Activated naive CD4-positive, alpha-beta T cell treated with anti-CD3 and anti-CD28 coated beads, Interleukin-2, amount 50 U/mL, for 24 hours (primary cell): ENCODE measurements at regions not wholly inside any gene's neighbourhood (a gene's known extent, or its start where the extent isn't known, plus 50 kb on each side); places are given as distances from the start of the nearest gene placed in this dataset.
A peak's percentile ranks its signal among the peaks of the same experiment; 100 is the strongest.

Experiments used
- H3K27ac Mint-ChIP-seq: one replicate; pipeline ENCODE4 v1.8.0; 2021; ENCODE audit warnings: mild to moderate bottlenecking, mixed read lengths
- H3K27me3 Mint-ChIP-seq: one replicate; pipeline ENCODE4 v1.8.0; 2021; ENCODE audit warnings: mixed read lengths
- H3K36me3 Mint-ChIP-seq: one replicate; pipeline ENCODE4 v1.8.0; 2021; ENCODE audit warnings: mixed read lengths
- H3K4me1 Mint-ChIP-seq: one replicate; pipeline ENCODE4 v1.8.0; 2021; ENCODE audit warnings: mixed read lengths
- H3K4me3 Mint-ChIP-seq: one replicate; pipeline ENCODE4 v1.8.0; 2021; ENCODE audit warnings: mild to moderate bottlenecking, mixed read lengths
- H3K9me3 Mint-ChIP-seq: one replicate; pipeline ENCODE4 v1.8.0; 2021; ENCODE audit warnings: mixed read lengths

DNA sequence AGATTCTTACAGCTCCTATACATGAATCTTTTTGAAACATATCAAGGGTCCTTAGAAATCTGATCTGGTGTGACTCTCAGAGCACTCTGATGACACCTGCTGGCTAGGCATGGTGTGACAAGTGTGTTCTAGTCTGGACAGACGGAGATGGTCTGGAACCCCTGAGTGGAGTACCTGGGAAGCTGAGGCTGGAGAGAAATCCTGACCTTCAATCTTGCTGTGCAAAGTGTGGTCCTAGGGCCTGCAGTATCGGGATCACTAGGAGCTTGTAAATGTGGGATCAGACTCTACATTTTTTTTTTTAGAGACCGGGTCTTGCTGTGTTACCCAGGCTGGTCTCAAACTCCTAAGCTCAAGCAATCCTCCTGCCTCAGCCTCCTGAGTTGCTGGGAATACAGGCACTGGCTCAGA lies 78.6 kb upstream of the SOD1 start:
- no peak overlapping the region for H3K4me3 Mint-ChIP-seq
- H3K27me3 Mint-ChIP-seq: no peaks in the 10 kb centered on the region
- no peak overlapping the region for H3K27ac Mint-ChIP-seq
- H3K4me1 Mint-ChIP-seq: peaks cover 4% of the 10 kb centered on the region
- H3K36me3 Mint-ChIP-seq: no peaks in the 10 kb centered on the region
- no peaks in the 10 kb centered on the region for H3K9me3 Mint-ChIP-seq

DNA sequence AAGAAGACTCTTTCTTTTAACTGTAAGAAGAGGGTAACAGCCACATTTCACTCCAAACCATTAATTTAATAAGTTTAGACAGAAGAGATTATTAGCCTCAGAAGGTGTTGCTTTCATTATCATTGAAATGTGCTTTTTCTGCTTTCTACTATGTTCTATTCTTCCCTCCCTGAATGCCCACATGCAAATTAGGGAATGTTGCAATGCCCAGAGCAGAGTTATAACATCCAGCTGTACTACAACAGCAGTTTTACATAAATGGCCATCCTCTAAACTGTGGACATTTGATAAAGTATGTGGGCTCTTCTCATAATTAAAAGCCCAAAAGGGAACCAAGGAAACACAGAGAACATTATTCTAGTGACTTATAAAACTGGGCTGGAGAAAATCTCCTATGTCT lies 82.2 kb upstream of the SOD1 start:
- H3K9me3 Mint-ChIP-seq: no peaks in the 10 kb centered on the region
- H3K4me1 Mint-ChIP-seq: peaks cover 4% of the 10 kb centered on the region
- H3K27me3 Mint-ChIP-seq: no peaks in the 10 kb centered on the region
- H3K4me3 Mint-ChIP-seq: no peak overlapping the region
- H3K27ac Mint-ChIP-seq: no peak overlapping the region
- H3K36me3 Mint-ChIP-seq: peaks cover 1% of the 10 kb centered on the region

DNA sequence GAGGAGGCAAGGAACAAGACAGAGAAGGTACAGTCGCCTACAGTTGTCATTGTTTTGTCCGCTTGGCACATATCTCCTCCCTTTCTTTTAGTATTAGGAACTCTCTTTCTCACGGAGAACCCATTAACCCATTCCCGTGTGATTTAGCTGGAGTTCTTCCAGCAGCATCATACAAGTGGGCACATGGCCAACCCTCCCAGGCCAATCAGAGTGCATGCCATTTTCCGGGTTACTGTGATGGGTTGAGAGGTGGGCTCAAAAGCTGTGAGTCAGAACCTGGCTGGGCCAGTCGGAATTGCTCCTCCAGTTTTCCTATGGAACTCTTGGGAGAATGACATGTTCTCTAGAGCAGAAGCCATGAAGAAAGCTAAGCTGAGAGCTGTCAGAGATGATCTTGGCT lies 83.1 kb upstream of the SOD1 start:
- Mint-ChIP-seq H3K9me3 (no peaks in the 10 kb centered on the region), H3K4me3 (no peak overlapping the region), H3K4me1 (peaks cover 4% of the 10 kb centered on the region), H3K27me3 (no peaks in the 10 kb centered on the region), H3K36me3 (peaks cover 1% of the 10 kb centered on the region), H3K27ac (no peak overlapping the region)

DNA sequence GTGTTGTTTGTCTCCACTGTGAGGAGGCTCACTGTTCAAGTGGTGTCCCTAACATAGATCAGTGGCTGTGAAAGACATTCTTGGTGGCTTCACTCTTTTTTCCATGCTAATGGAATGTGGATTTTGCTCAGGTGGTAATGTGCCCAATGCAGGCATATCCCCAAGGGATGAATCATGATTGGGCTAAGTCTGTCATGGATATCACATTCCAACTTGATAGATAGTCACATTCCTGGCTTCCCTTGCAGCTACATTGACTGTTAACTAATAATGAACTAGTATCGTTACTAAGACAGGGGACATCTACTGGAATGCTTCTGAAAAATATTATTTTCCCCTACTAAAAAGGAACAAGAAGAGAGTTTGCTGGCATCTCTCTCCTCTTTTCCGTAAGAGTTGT lies 86.3 kb upstream of the SOD1 start:
- Mint-ChIP-seq H3K27ac (no peak overlapping the region), H3K27me3 (no peaks in the 10 kb centered on the region), H3K4me1 (no peaks in the 10 kb centered on the region), H3K4me3 (no peak overlapping the region), H3K36me3 (peaks cover 1% of the 10 kb centered on the region), H3K9me3 (no peaks in the 10 kb centered on the region)

DNA sequence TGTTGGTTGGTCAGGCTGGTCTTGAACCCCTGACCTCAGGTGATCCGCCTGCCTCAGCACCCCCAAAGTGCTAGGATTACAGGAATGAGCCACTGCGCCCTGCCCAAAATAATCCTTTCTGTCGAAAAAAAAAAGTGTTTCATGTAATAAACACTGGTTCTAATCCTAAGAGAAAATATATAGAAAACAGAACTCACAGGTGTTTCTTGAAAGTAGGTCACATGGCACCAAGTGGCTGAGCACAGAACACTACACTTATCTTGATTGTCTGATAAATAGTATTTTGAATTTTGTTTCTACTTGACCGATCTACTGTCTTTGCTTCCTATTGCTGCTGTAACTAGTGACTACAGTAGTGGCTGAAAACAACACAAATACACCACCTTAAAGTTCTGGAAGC lies 87.6 kb upstream of the SOD1 start:
- H3K4me1 Mint-ChIP-seq: no peaks in the 10 kb centered on the region
- no peak overlapping the region for H3K27ac Mint-ChIP-seq
- H3K4me3 Mint-ChIP-seq: no peak overlapping the region
- peaks cover 1% of the 10 kb centered on the region for H3K36me3 Mint-ChIP-seq
- H3K27me3 Mint-ChIP-seq: no peaks in the 10 kb centered on the region
- no peaks in the 10 kb centered on the region for H3K9me3 Mint-ChIP-seq

DNA sequence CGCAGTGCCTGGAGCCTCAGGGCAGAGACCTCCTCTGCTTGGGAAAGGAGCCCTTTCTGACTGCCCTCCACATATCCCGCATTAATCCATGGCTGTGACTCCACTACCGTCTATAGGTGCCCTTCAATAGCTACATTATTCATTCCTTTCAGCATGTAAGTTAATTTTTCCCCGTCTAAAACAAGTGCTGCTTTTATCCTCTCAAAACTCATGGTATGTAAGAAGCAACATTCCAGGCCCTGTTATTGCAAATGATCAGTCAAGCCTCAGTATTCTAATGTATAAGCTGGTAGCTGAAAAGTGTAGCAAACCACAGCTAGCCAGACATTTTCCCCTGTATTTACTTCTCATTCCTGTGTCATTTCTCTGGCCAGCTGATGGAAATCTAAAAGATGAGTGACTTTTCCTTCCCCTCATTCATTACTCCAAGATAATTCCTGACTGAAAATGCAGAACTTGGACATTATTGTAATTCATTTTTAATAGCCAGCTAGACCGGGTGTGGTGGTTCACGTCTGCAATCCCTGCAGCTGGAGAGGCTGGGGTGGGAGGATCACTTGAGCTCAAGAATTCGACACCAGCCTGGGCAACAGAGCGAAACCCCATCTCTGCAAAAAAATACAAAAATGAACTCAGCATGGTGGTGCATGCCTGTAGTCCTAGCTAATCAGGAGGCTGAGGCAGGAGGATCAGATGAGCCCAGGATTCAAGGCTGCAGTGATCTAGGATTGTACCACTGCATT lies 88.5 kb upstream of the SOD1 start:
- H3K9me3 Mint-ChIP-seq: no peaks in the 10 kb centered on the region
- peaks cover 1% of the 10 kb centered on the region for H3K36me3 Mint-ChIP-seq
- no peaks in the 10 kb centered on the region for H3K4me1 Mint-ChIP-seq
- no peak overlapping the region for H3K4me3 Mint-ChIP-seq
- no peaks in the 10 kb centered on the region for H3K27me3 Mint-ChIP-seq
- no peak overlapping the region for H3K27ac Mint-ChIP-seq

DNA sequence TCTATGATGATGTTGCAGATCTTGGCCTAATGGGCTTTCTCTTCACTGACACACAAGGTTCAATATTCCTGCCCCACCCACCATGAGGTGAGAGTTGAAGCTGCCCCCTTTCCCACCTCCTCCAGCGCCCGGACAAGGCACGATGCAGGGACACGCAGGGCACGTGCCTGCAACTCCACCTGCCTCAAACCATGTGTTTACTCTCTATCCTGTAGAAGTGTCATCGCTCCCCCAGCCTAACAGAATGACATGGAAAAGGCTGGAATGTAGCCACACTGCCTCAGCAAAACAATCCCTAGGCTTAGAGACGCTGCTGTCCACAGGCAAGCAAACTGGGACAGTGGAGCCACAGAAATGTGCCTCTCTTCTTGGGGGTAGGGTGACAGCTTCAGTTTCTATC lies 92.9 kb upstream of the SOD1 start:
- Mint-ChIP-seq H3K27me3 (no peaks in the 10 kb centered on the region), H3K9me3 (no peaks in the 10 kb centered on the region), H3K36me3 (no peaks in the 10 kb centered on the region), H3K4me1 (no peaks in the 10 kb centered on the region), H3K27ac (no peak overlapping the region), H3K4me3 (no peak overlapping the region)

DNA sequence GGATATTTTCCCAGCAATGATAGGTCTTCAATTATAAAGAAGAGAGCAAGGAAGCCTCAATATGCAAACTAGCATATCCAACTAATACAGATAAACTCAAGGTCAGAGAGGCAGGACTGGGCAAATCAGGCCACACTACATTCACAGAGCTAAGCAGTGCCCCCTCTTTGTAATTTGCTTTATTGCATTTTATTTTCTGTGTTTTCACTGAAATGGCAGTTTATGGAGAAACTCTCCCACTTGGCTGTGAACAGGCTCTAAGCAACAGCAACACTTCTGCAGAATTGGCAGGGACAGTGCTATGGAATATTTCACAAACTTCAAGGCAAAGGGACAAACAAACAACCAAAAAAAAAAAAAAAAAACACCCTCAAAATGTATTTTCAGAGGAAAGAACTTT lies 93.4 kb upstream of the SOD1 start:
- no peak overlapping the region for H3K4me3 Mint-ChIP-seq
- H3K9me3 Mint-ChIP-seq: no peaks in the 10 kb centered on the region
- H3K27me3 Mint-ChIP-seq: no peaks in the 10 kb centered on the region
- H3K4me1 Mint-ChIP-seq: no peaks in the 10 kb centered on the region
- H3K36me3 Mint-ChIP-seq: no peaks in the 10 kb centered on the region
- H3K27ac Mint-ChIP-seq: no peak overlapping the region

DNA sequence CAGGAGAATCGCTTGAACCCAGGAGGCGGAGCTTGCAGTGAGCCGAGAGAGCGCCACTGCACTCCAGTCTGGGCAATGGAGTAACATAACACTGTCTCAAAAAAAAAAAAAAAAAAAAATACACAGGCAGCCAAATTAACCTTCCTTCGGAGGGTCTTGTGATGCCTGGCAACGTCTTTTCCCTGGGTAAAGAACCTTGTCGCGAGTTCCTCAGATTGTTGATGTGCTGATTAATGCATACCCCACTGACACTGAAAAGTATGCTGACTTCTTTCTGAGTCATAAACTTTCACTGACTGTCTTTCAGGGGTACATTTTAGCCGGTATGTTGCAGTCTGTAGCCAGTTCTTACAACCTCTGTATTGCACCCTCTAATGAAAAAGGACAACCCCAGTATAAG lies 95.1 kb upstream of the SOD1 start:
- H3K4me1 Mint-ChIP-seq: peaks cover 9% of the 10 kb centered on the region
- H3K27me3 Mint-ChIP-seq: no peaks in the 10 kb centered on the region
- H3K4me3 Mint-ChIP-seq: no peak overlapping the region
- no peak overlapping the region for H3K27ac Mint-ChIP-seq
- no peaks in the 10 kb centered on the region for H3K36me3 Mint-ChIP-seq
- no peaks in the 10 kb centered on the region for H3K9me3 Mint-ChIP-seq

DNA sequence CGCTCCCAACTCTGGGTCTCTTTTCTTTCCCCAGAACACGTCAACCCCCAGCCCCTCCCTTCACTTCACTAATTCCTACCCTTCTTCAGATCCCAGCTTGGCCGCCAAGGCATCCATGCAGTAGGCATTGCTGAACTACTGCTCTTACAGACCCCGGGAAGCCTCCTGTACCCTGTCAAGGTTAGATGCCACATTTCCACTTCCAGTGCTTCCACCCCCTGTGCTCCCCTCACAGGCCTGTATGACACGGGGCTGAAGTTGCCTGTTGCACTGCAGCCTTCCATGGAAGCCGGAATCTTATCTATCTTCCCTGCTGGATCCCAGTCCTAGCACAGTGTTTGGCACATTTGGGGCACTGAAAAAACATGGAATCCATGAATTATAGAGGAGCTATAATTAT lies 99.0 kb upstream of the SOD1 start:
- no peaks in the 10 kb centered on the region for H3K36me3 Mint-ChIP-seq
- peak overlapping the region; percentile 95 for H3K4me3 Mint-ChIP-seq
- peaks cover 4% of the 10 kb centered on the region for H3K27me3 Mint-ChIP-seq
- H3K27ac Mint-ChIP-seq: no peak overlapping the region
- H3K4me1 Mint-ChIP-seq: peaks cover 20% of the 10 kb centered on the region
- no peaks in the 10 kb centered on the region for H3K9me3 Mint-ChIP-seq

DNA sequence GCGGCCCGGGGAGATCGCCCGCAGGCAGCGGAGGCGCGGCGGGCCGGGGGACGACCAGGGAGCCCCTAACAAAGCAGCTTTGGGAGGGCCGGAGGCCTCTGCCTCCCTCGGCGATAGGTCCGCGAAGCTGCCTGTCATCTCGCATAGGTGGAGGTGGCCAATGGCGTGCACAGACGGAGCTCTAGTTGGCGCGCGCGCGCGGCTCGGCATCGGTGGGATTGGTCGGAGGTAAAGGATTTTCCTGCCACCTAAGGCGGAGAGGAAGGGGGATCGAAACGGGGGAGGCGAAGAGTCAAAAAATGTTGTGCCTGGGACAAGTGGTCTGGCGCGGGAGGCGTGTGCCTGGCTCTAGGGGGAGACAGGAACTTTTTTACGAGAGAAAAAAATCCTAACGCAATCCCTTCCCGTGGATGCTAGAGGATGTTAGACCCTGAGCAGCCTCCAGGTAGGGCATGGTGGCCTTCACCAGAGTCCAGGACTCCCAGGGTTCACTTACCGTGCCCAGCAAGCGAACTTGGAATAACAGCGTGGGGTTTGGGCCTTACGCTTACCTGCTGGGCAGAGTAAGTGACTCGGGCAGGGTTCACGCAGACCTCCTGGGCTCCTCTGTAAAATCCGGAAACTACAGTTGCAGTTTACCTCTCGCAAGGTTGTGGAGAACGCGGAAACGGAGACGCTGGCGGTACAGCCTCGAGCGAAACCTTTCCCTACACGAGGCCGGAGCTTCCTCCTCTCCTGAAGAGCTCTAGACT lies 99.9 kb upstream of the SOD1 start:
- Mint-ChIP-seq H3K27ac (peak overlapping the region; percentile 73), H3K9me3 (no peaks in the 10 kb centered on the region), H3K27me3 (peaks cover 4% of the 10 kb centered on the region), H3K4me3 (peak overlapping the region; percentile 95), H3K4me1 (peaks cover 30% of the 10 kb centered on the region), H3K36me3 (no peaks in the 10 kb centered on the region)

DNA sequence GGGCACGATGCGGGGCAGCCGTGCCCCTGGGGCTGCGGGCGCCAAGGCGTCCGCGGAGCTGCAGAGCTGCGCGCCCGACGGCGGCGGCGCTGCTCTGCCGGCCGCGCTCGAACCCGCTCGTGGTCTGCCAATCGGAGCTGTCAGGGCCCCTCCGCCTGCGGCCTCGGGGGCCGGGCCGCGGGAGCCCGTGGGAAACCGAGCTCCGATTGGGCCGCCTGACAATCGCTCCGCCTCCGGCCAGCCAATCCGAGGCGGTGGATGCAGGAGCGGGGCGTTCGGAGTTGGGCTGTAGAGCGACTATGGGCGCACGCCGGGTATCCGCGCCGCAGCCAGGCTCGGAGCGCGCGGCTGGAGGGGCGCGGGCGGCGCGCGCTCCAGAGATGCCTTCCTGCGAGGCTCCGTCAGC lies 100.5 kb upstream of the SOD1 start:
- Mint-ChIP-seq H3K4me3 (peak overlapping the region; percentile 95), H3K27me3 (peaks cover 4% of the 10 kb centered on the region), H3K9me3 (no peaks in the 10 kb centered on the region), H3K27ac (no peak overlapping the region), H3K4me1 (peaks cover 36% of the 10 kb centered on the region), H3K36me3 (peaks cover 1% of the 10 kb centered on the region)

DNA sequence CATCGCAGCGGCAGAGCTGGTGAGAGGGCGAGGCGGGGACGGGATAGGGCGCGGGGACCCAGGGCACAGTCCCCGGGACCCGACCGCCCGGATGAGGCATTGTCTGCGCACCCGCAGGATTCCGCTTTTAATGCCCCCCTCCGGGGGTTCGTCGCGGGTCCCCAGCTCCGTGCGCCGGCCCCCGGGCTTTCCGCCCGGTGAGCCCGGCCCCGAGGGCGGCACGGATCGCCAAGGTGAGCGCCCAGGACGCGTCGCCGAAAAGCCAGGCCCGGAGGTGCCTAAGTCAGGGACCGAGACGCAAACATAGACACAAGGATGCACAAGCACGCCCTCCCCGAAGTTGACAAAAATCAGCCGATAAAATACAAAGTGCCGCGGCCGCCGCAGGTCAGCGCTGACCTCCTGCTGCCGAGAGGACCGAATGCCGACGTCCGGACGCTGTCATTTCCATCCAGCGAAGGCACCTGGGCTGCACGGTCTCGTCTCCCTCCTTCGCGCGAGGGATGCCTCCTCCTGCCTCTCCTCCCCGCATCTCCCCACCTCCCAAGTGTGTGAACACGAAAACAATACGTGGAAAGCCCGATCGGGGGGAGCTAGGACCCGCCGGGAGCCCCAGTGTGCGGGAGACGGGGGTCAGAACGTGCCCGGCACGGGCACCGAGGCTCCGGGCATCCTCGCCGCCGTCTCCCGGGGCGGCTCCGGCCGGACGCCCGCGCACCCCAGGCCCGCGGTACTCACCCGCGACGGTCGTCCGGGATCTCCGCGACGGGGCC lies 101.1 kb upstream of the SOD1 start:
- peaks cover 4% of the 10 kb centered on the region for H3K27me3 Mint-ChIP-seq

DNA sequence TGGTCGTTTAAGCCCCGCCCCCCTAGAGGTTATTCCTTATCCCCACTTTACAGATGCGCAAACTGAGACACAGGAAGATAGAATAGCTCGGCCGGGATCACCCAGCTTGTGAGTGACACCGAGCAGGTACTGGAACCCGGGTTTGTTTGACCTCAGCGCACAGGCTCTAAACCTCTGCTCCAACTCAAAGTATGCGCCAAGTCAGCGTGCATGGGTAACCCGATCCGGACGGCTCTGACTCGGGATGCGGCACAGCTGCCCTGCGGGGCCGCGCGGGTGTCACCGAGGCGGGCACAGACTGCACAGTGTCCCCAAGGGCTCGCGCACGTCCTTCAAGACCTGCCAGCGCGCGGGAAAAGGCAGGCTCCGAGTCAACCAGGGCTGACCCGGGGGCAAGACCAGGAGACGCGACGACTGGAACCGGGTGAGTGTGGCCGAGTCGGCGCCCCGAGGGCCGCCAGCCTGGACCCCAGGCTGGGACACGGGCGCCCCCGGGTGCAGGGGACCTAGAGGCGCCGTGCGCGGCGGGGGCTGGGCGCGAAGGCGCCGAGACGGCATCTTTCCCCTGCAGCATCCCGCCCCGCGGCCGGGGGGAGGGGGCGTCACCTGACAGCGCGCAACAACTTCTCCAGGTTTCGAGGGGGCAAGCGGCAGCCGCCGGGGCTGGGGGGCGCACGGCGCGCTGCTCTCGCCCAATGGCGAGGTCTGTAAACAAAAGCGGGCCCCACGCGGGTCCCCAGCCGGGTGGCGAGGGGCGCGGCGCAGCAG lies 101.9 kb upstream of the SOD1 start:
- Mint-ChIP-seq H3K4me1 (peaks cover 48% of the 10 kb centered on the region), H3K4me3 (peak overlapping the region; percentile 85), H3K9me3 (no peaks in the 10 kb centered on the region), H3K27me3 (peaks cover 4% of the 10 kb centered on the region), H3K27ac (peak overlapping the region; percentile 17), H3K36me3 (peaks cover 1% of the 10 kb centered on the region)

More for the DNA sequence above, 101.1 kb upstream of the SOD1 start:
- Mint-ChIP-seq H3K4me3 (peak overlapping the region; percentile 85), H3K36me3 (peaks cover 1% of the 10 kb centered on the region), H3K27ac (no peak overlapping the region), H3K4me1 (peaks cover 41% of the 10 kb centered on the region), H3K9me3 (no peaks in the 10 kb centered on the region)

DNA sequence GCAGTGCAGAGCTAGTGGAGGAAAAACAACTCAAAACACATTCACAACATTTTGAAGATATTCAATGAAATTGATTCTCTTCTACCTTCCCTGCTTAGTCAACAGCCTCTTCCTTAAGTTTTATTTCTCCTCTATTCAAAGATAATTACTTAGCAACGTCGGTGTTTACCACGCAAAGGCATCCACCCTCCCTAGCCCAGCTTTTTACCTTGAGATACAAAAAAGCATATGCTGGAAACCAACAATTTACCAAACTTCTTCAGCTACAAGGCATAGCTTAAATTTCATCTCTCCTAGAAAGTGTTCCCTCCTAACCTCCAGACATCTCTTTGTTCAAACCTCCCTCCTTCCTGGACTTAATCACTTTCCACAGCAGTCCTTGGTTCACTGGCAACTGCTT lies 102.8 kb upstream of the SOD1 start:
- no peak overlapping the region for H3K27ac Mint-ChIP-seq
- H3K27me3 Mint-ChIP-seq: peaks cover 4% of the 10 kb centered on the region
- H3K4me3 Mint-ChIP-seq: peak overlapping the region; percentile 85
- H3K36me3 Mint-ChIP-seq: peaks cover 1% of the 10 kb centered on the region
- peaks cover 51% of the 10 kb centered on the region for H3K4me1 Mint-ChIP-seq
- no peaks in the 10 kb centered on the region for H3K9me3 Mint-ChIP-seq
